OCI-LY7 (cell line): ENCODE measurements at regions not wholly inside any gene's neighbourhood (a gene's known extent, or its start where the extent isn't known, plus 50 kb on each side); places are given as distances from the start of the nearest gene placed in this dataset.
"Not testable (repeated sequence)": the region's sequence is repeated elsewhere in the genome, so short reads cannot be mapped to it uniquely, and the experiment has no call there.

Experiments
- EZH2phosphoT487 ChIP-seq: fragments of 200-600 bp; sonication (generic); IDR thresholded peaks from 2 replicates; pipeline ENCODE4 v1.6.1; 2018; ENCODE audit warnings: low read depth, borderline replicate concordance, mild to moderate bottlenecking, mixed run types, antibody characterized with exemption, low read length, moderate library complexity, mixed read lengths
- TF ChIP-seq, protein P1 (sequence below): fragments of 200-600 bp; sonication (generic); conservative IDR thresholded peaks from 2 replicates; pipeline ENCODE4 v1.5.1; 2014; ENCODE audit warnings: mild to moderate bottlenecking, antibody characterized with exemption, low read length, moderate library complexity, mixed read lengths

DNA sequence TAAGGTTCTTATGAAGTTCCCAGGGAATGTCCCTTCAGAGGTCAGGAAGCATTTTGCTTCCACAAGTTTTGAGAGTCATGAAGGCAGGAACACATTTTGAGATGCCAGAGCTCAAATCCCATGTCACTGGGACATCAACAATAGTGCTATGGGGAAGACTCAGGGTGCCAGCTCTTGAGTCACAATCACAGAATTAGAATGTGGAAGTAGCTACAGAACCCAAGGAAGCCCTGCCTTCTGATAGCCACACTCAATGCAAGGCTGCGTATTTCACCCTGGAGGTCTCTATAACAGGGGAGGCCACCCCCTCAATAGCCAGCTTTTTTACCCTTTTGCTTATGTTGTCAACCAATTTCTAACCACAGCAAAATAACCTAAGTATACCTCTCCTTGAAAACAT lies 145.6 kb downstream of the FAM72C start:
- TF ChIP-seq, protein P1, sequence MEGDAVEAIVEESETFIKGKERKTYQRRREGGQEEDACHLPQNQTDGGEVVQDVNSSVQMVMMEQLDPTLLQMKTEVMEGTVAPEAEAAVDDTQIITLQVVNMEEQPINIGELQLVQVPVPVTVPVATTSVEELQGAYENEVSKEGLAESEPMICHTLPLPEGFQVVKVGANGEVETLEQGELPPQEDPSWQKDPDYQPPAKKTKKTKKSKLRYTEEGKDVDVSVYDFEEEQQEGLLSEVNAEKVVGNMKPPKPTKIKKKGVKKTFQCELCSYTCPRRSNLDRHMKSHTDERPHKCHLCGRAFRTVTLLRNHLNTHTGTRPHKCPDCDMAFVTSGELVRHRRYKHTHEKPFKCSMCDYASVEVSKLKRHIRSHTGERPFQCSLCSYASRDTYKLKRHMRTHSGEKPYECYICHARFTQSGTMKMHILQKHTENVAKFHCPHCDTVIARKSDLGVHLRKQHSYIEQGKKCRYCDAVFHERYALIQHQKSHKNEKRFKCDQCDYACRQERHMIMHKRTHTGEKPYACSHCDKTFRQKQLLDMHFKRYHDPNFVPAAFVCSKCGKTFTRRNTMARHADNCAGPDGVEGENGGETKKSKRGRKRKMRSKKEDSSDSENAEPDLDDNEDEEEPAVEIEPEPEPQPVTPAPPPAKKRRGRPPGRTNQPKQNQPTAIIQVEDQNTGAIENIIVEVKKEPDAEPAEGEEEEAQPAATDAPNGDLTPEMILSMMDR: not testable (repeated sequence)
- not testable (repeated sequence) for TF ChIP-seq EZH2phosphoT487
